ENCODE measurements at regions not wholly inside any gene's neighbourhood (a gene's known extent, or its start where the extent isn't known, plus 50 kb on each side); places are given as distances from the start of the nearest gene placed in this dataset.

GRCh38 chr22:49025791-49026493 lies 801.7 kb downstream of the BRD1 start:
- Mint-ChIP-seq H3K27me3 (peaks cover 1% of the 10 kb centered on the region), H3K27ac (no peak overlapping the region), H3K4me3 (no peak overlapping the region), H3K4me1 (no peaks in the 10 kb centered on the region), H3K9me3 (no peaks in the 10 kb centered on the region), H3K36me3 (no peaks in the 10 kb centered on the region)
- ATAC-seq (ENCODE audit: low read depth), result no peak
- DNase-seq (ENCODE audit: low spot score in 2 of 2), result no peak

- no peaks in the 10 kb centered on the region for H3K9me3 Mint-ChIP-seq
- no peak overlapping the region for H3K27ac Mint-ChIP-seq
- no peak for DNase-seq (ENCODE audit: low spot score in 2 of 2)
- no peaks in the 10 kb centered on the region for H3K36me3 Mint-ChIP-seq
- H3K27me3 Mint-ChIP-seq, result peaks cover 1% of the 10 kb centered on the region
- H3K4me3 Mint-ChIP-seq, result no peak overlapping the region
- no peaks in the 10 kb centered on the region for H3K4me1 Mint-ChIP-seq
- no peak for ATAC-seq (ENCODE audit: low read depth)
Observed at GRCh38 chr22:49024775-49025440, 802.8 kb downstream of the BRD1 start.

GRCh38 chr22:49023879-49024774 lies 803.5 kb downstream of the BRD1 start:
- ATAC-seq (ENCODE audit: low read depth) (no peak), DNase-seq (ENCODE audit: low spot score in 2 of 2) (no peak)
- no peaks in the 10 kb centered on the region for H3K4me1 Mint-ChIP-seq
- no peaks in the 10 kb centered on the region for H3K36me3 Mint-ChIP-seq
- no peak overlapping the region for H3K4me3 Mint-ChIP-seq
- peaks cover 1% of the 10 kb centered on the region for H3K27me3 Mint-ChIP-seq
- no peaks in the 10 kb centered on the region for H3K9me3 Mint-ChIP-seq
- H3K27ac Mint-ChIP-seq, result no peak overlapping the region

DNA sequence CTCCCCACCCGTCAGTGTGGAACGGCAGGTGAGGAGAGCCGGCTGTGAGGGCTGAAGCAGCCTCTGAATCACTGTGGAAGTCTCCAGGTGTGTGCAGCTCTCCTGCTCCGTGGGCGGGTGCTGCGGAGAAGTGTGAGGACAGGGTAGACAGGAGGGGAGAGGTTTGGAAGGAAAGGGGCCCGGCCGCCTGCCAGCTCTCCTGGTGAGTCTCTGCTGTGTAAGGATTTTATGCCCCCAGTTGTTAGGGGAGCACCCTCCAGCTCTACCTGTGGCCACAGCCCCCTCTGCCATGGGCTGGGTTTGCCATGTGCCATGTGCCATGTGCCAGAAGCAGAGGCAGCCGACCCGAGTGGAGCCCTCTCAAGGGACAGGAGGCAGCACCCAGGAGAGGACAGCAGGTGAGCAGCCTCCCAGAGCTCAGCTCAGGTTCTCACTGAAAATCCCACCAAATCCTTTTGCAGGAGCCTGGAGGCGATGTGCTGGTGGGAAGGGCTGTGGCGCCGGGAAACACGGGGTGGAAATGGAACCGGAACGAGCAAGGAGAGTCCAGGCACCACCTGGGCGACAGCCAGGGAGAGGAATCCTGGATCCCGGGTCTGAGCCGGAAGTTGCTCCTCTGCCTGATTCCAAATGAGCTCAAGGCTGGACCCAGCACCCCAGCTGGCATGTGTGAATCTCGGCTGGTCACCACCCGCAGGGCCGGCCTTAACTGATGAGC lies 804.4 kb downstream of the BRD1 start:
- no peak overlapping the region for H3K27ac Mint-ChIP-seq
- no peak overlapping the region for H3K4me3 Mint-ChIP-seq
- ATAC-seq (ENCODE audit: low read depth) (no peak), DNase-seq (ENCODE audit: low spot score in 2 of 2) (no peak)
- H3K27me3 Mint-ChIP-seq, result no peaks in the 10 kb centered on the region
- no peaks in the 10 kb centered on the region for H3K36me3 Mint-ChIP-seq
- no peaks in the 10 kb centered on the region for H3K4me1 Mint-ChIP-seq
- H3K9me3 Mint-ChIP-seq, result no peaks in the 10 kb centered on the region

DNA sequence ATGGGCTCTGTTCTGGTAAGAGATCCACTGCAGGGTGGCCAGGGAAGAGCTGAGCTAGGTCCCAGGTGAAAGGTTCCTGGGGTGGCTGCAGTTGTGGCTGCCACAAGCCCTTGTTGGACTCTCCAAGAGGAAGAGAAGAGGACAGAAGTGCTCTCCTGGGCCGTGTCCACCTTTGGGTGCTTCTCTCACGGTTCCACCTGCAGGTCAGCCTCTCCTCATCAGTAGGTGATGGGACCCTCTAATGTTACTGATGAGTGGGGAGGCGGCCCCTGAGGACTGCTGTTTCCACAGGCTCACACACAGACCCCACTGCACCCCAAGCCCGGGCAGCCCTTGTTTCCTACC lies 804.9 kb downstream of the BRD1 start:
- H3K27ac Mint-ChIP-seq, result no peak overlapping the region
- ATAC-seq (ENCODE audit: low read depth) (no peak), DNase-seq (ENCODE audit: low spot score in 2 of 2) (no peak)
- no peaks in the 10 kb centered on the region for H3K27me3 Mint-ChIP-seq
- no peak overlapping the region for H3K4me3 Mint-ChIP-seq
- H3K36me3 Mint-ChIP-seq, result no peaks in the 10 kb centered on the region
- no peaks in the 10 kb centered on the region for H3K4me1 Mint-ChIP-seq
- no peaks in the 10 kb centered on the region for H3K9me3 Mint-ChIP-seq

DNA sequence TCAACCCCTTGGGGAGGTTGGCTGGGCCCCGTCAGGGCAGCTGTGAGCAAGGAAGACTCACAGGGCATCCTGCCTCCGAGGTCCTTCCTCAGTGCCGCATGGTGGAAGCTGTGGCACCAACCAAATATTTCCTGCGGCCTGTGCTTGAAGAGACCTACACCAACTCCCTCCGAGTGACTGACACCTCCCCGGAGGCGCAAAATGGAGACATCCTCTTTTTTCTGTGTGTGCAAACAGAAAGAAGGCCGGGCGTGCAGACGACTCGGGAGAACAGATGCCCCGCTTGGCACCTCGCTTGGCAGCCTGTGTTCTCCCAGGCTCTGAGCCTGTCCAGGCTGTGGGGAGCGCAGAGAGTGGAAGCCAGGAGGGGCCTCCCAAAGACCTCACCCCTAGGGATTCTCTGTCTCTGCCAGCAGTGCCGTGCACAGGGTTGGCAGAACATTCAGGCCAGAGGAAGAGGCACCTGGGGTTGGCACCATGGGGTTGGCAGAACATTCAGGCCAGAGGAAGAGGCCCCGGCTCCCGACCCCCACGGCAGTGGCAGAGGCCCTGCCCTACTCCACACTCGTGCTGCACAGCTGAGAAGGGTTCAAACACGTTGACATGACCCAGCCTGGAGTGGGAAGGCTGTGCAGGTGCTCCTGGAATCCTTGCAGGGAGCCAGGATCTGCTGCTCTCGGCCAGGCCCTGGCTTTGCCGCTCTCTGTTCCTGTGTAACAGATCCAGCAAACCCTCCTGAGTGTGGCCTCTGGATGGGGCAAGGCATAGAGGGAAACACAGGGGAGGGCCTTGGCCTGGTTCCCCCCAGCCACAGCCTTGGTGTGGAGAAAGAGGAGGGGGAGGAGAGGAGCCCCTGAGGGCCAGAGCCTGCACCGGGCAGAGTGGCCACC lies 805.5 kb downstream of the BRD1 start:
- Mint-ChIP-seq H3K4me1 (no peaks in the 10 kb centered on the region), H3K4me3 (no peak overlapping the region), H3K36me3 (no peaks in the 10 kb centered on the region), H3K9me3 (no peaks in the 10 kb centered on the region), H3K27ac (no peak overlapping the region), H3K27me3 (no peaks in the 10 kb centered on the region)
- DNase-seq (ENCODE audit: low spot score in 2 of 2), result no peak
- ATAC-seq (ENCODE audit: low read depth), result no peak

DNA sequence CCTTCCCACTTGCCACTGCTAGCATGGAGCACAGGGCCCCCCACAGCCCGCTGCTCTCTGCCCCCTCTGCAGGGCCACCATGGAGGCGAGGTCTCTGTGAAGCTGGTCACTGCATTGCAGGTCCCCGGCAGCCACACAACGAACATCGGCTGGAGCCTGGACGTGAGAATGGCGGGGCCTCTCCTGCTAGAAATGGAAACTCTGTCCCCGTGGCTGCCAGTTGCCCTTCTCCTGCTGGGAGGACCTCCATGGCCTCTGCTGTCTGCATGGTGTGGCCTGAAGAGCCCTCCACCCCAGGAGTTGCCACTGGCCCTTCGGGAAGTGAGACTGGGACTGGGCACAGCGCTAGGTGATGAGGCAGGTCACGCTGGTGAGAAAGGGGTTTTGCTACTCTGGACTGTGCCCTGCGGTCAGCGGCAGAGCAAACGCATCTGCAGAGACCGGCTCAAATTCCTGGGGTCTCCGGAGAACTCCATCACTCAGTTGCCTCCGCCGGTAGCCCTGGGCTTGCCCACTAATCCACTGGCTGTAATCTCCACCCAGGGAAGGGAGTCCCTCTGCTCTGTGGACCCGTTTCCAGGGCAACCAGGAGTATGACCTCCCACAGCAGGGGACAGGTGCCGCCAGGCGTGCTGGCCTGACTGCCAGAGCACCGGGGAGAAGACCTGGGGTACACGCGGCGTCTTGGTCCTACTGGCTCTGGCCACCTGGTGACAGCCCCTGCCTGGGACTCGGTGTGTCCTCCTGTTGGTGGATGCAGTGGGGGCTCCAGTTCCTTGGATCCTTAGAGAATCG lies 806.3 kb downstream of the BRD1 start:
- Mint-ChIP-seq H3K36me3 (no peaks in the 10 kb centered on the region), H3K27me3 (no peaks in the 10 kb centered on the region), H3K9me3 (no peaks in the 10 kb centered on the region), H3K4me1 (no peaks in the 10 kb centered on the region), H3K4me3 (no peak overlapping the region), H3K27ac (no peak overlapping the region)
- ATAC-seq (ENCODE audit: low read depth), result no peak
- no peak for DNase-seq (ENCODE audit: low spot score in 2 of 2)

- no peaks in the 10 kb centered on the region for H3K36me3 Mint-ChIP-seq
- DNase-seq (ENCODE audit: low spot score in 2 of 2) (no peak), ATAC-seq (ENCODE audit: low read depth) (no peak)
- no peaks in the 10 kb centered on the region for H3K9me3 Mint-ChIP-seq
- no peak overlapping the region for H3K27ac Mint-ChIP-seq
- H3K4me1 Mint-ChIP-seq, result no peaks in the 10 kb centered on the region
- no peak overlapping the region for H3K4me3 Mint-ChIP-seq
- no peaks in the 10 kb centered on the region for H3K27me3 Mint-ChIP-seq
Observed at GRCh38 chr22:49019737-49020713, 807.6 kb downstream of the BRD1 start.

- Mint-ChIP-seq H3K9me3 (no peaks in the 10 kb centered on the region), H3K4me1 (no peaks in the 10 kb centered on the region), H3K27ac (no peak overlapping the region), H3K27me3 (no peaks in the 10 kb centered on the region), H3K4me3 (no peak overlapping the region), H3K36me3 (no peaks in the 10 kb centered on the region)
- ATAC-seq (ENCODE audit: low read depth), result no peak
- no peak for DNase-seq (ENCODE audit: low spot score in 2 of 2)
Observed at GRCh38 chr22:49018601-49019000, 809.1 kb downstream of the BRD1 start.

DNA sequence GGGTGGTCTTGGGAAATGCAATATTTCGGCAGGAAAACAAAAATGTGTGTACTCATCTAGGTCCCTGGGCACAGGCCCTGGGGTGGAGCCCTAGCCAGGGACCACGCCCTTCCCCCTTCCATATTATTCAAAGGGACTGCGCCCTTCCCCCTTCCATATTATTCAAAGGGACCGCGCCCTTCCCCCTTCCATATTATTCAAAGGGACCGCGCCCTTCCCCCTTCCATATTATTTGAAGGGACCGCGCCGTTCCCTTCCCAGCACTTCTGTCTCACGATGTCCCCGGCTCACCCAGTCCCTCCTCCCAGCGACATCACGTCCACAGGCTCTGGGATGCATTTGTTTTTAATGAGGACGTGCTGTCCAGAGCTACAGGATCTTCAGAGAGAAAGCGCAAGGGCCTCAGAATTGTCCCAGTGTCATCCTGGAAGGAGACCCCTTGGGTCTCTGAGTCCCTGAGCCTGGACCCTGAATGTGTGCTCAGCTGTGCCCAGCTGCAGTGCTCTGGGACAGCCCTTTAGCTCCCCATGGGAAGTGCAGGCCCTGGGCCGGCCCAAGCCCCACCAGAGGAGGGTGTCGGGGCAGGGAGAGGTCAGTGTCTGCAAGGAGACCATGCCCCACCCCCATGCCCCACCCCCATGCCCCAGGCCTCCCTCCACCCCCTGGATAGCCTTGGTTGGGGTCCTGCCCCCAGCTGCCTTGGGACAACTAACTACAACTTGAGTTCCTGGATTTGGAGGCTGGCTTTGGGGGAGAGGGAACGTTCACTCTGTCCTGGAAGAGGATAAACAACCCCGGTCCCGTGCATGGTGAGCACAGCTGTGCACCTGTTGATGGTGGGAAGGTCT lies 810.0 kb downstream of the BRD1 start:
- Mint-ChIP-seq H3K27me3 (no peaks in the 10 kb centered on the region), H3K4me1 (no peaks in the 10 kb centered on the region), H3K36me3 (no peaks in the 10 kb centered on the region), H3K27ac (no peak overlapping the region), H3K4me3 (no peak overlapping the region), H3K9me3 (no peaks in the 10 kb centered on the region)
- ATAC-seq (ENCODE audit: low read depth) (no peak), DNase-seq (ENCODE audit: low spot score in 2 of 2) (no peak)

DNA sequence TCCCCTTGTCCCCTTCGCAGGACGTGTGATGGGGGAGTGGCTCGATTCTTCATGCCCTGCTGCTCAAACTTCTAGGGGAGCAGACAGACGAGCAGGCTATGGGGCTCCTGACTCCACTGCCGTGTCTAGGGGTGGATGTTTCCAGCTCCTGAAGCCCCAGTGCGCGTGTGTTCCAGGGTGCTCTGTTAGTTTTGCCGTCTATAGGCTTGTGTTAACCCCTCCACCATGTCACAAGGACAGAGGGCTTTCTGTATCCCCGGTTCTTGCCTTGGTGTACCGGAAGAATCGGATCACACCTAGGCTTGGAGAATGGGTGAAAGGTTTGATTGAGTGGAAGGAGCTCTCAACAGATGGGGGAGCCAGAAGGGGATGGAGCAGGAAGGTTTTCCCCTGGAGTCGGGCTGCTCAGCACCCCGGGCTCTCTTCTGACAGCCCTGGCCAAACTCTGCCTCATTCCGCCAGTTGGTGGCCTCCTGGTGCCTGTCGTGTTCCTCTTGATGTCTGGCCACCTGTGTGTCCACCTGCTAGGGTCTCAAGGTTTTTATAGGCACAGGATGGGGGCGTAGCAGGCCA lies 810.7 kb downstream of the BRD1 start:
- H3K27ac Mint-ChIP-seq, result no peak overlapping the region
- H3K9me3 Mint-ChIP-seq, result no peaks in the 10 kb centered on the region

More for the DNA sequence above, 810.7 kb downstream of the BRD1 start:
- no peaks in the 10 kb centered on the region for H3K36me3 Mint-ChIP-seq
- no peak overlapping the region for H3K4me3 Mint-ChIP-seq
- ATAC-seq (ENCODE audit: low read depth), result no peak
- no peaks in the 10 kb centered on the region for H3K4me1 Mint-ChIP-seq
- H3K27me3 Mint-ChIP-seq, result peaks cover under 1% of the 10 kb centered on the region
- DNase-seq (ENCODE audit: low spot score in 2 of 2), result no peak
